ENCODE measurements at regions not wholly inside any gene's neighbourhood (a gene's known extent, or its start where the extent isn't known, plus 50 kb on each side); places are given as distances from the start of the nearest gene placed in this dataset.

GRCh38 chr5:54852007-54852406 lies 133.4 kb downstream of the ESM1 start:
- DNase-seq: no peak

GRCh38 chr5:54851449-54851848 lies 133.9 kb downstream of the ESM1 start:
- no peaks in the 10 kb centered on the region for H3K36me3 ChIP-seq
- TF ChIP-seq POLR2A (IDR thresholded peaks at IDR 0.05) (no peak), POLR2AphosphoS5 (IDR thresholded peaks at IDR 0.05) (no peak), EP300 (IDR thresholded peaks at IDR 0.05) (no peak)
- TF ChIP-seq, protein P1, sequence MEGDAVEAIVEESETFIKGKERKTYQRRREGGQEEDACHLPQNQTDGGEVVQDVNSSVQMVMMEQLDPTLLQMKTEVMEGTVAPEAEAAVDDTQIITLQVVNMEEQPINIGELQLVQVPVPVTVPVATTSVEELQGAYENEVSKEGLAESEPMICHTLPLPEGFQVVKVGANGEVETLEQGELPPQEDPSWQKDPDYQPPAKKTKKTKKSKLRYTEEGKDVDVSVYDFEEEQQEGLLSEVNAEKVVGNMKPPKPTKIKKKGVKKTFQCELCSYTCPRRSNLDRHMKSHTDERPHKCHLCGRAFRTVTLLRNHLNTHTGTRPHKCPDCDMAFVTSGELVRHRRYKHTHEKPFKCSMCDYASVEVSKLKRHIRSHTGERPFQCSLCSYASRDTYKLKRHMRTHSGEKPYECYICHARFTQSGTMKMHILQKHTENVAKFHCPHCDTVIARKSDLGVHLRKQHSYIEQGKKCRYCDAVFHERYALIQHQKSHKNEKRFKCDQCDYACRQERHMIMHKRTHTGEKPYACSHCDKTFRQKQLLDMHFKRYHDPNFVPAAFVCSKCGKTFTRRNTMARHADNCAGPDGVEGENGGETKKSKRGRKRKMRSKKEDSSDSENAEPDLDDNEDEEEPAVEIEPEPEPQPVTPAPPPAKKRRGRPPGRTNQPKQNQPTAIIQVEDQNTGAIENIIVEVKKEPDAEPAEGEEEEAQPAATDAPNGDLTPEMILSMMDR (IDR thresholded peaks at IDR 0.05): no peak
- 48 to 79% methylated on average over 4 of the region's 4 CpGs for WGBS, 2 donors
- H3K4me1 ChIP-seq: no peaks in the 10 kb centered on the region
- H3K27ac ChIP-seq: no peak overlapping the region
- H3K9me3 ChIP-seq: no peaks in the 10 kb centered on the region
- intact Hi-C loops (cut with DNase I): no loop called here
- no peak for DNase-seq
- H3K4me3 ChIP-seq: no peak overlapping the region
- no peaks in the 10 kb centered on the region for H3K27me3 ChIP-seq

More at GRCh38 chr5:54852007-54852406, 133.4 kb downstream of the ESM1 start:
- intact Hi-C loops (cut with DNase I): no loop called here
- peaks cover 0 to 3% (median under 1%) of the 10 kb centered on the region in 4 donors for H3K9me3 ChIP-seq
- no peak overlapping the region for H3K4me3 ChIP-seq
- H3K4me1 ChIP-seq: no peaks in the 10 kb centered on the region
- 31 to 60% methylated on average over 3 of the region's 3 CpGs for whole genome bisulfite sequencing, 2 donors
- no peak overlapping the region for H3K27ac ChIP-seq
- H3K36me3 ChIP-seq: no peaks in the 10 kb centered on the region
- TF ChIP-seq POLR2AphosphoS5 (IDR thresholded peaks at IDR 0.05): no peak
- TF ChIP-seq, protein P1 (IDR thresholded peaks at IDR 0.05): no peak
- TF ChIP-seq POLR2A (IDR thresholded peaks at IDR 0.05): no peak
- TF ChIP-seq EP300 (IDR thresholded peaks at IDR 0.05): no peak
- no peaks in the 10 kb centered on the region for H3K27me3 ChIP-seq

- DNase-seq: no peak
- H3K36me3 ChIP-seq: no peaks in the 10 kb centered on the region
- TF ChIP-seq EP300 (IDR thresholded peaks at IDR 0.05) (no peak), POLR2A (IDR thresholded peaks at IDR 0.05) (no peak), POLR2AphosphoS5 (IDR thresholded peaks at IDR 0.05) (no peak)
- TF ChIP-seq, protein P1 (IDR thresholded peaks at IDR 0.05): no peak
- no peak overlapping the region for H3K27ac ChIP-seq
- peaks cover 0 to 7% (median 3%) of the 10 kb centered on the region in 4 donors for H3K4me1 ChIP-seq
- WGBS, 2 donors: 67 to 83% methylated on average over 5 of the region's 5 CpGs
- H3K27me3 ChIP-seq: no peaks in the 10 kb centered on the region
- intact Hi-C loops (cut with DNase I): no loop called here
- no peaks in the 10 kb centered on the region for H3K9me3 ChIP-seq
- H3K4me3 ChIP-seq: no peak overlapping the region
Observed at GRCh38 chr5:54848581-54848980, 136.8 kb downstream of the ESM1 start.

- Histone ChIP-seq H3K4me3 (no peak overlapping the region), H3K9me3 (no peaks in the 10 kb centered on the region), H3K27ac (no peak overlapping the region), H3K4me1 (peaks cover 0 to 7% (median 3%) of the 10 kb centered on the region in 4 donors), H3K27me3 (no peaks in the 10 kb centered on the region), H3K36me3 (no peaks in the 10 kb centered on the region)
- WGBS, 2 donors: 56 to 71% methylated on average over 3 of the region's 3 CpGs
- intact Hi-C loops (cut with DNase I): loop anchor here (1.0 kb wide), 1 partner anchor 328 kb away; the partner anchor contains the start of gene SNX18
- DNase-seq: no peak
- TF ChIP-seq, protein P1 (IDR thresholded peaks at IDR 0.05): no peak
- TF ChIP-seq EP300 (IDR thresholded peaks at IDR 0.05) (no peak), POLR2A (IDR thresholded peaks at IDR 0.05) (no peak), POLR2AphosphoS5 (IDR thresholded peaks at IDR 0.05) (no peak)
Observed at GRCh38 chr5:54845567-54845941, 139.8 kb downstream of the ESM1 start.
